Endothelial cell of umbilical vein (primary cell): ENCODE measurements at regions not wholly inside any gene's neighbourhood (a gene's known extent, or its start where the extent isn't known, plus 50 kb on each side); places are given as distances from the start of the nearest gene placed in this dataset.

Experiments used
- BruUV-seq: library from RNA; stranded (reverse); fragments of 400-500 nt; replicated peaks from 2 replicates; lab custom pipeline; 2021; lab: Mats Ljungman, UMichigan
- CTCF ChIA-PET: fragments of 300-600, 350-600 bp; sonication (Branson Sonifier 250); formaldehyde crosslinking; loops from one replicate; lab custom pipeline; 2021; ENCODE audit warnings: antibody characterized with exemption, inconsistent platforms; lab: Charles Lee
- POLR2A ChIA-PET: fragments of 300-600, 350-600 bp; sonication (Branson Sonifier 250); formaldehyde crosslinking; loops from one replicate; lab custom pipeline; 2021; ENCODE audit warnings: antibody characterized with exemption, inconsistent platforms; lab: Charles Lee
- DNase-seq: peaks from one replicate; pipeline ENCODE4 v3.0.0-alpha.2; 2011; ENCODE audit warnings: low read depth, low spot score
- FAIRE-seq: peaks from 2 replicates; lab custom pipeline; 2011; peaks lifted over from hg19 to GRCh38; lab: Jason Lieb, UNC
- H2AFZ ChIP-seq: 2 replicates; pipeline ENCODE4 v1.6.0; 2012; ENCODE audit warnings: low read depth, low read length, control low read depth, inconsistent platforms
- H3K27ac ChIP-seq: 2 replicates; pipeline ENCODE4 v1.5.1; 2011; ENCODE audit warnings: low read depth, mild to moderate bottlenecking, control low read depth, low read length, moderate library complexity; ENCODE audit not compliant: insufficient read depth
- H3K27me3 ChIP-seq, 2 experiments: 2 replicates each; pipeline versions ENCODE4 v1.6.0 to v1.6.1; 2011; ENCODE audit warnings: low read length in 2 of 2, mixed read lengths in 1 of 2; ENCODE audit not compliant: control insufficient read depth in 2 of 2, insufficient read depth in 2 of 2
- H3K36me3 ChIP-seq, 2 experiments: 2 replicates in 1 of 2; 3 replicates in 1 of 2; pipeline ENCODE4 v1.5.1; 2011; ENCODE audit warnings: low read length in 2 of 2, mild to moderate bottlenecking in 1 of 2, moderate library complexity in 1 of 2; ENCODE audit not compliant: control insufficient read depth in 2 of 2, insufficient read depth in 2 of 2; ENCODE audit errors: extremely low read depth in 1 of 2
- H3K4me1 ChIP-seq: 3 replicates; pipeline ENCODE4 v1.5.1; 2011; ENCODE audit warnings: mild to moderate bottlenecking, low read length; ENCODE audit not compliant: control insufficient read depth, insufficient read depth; ENCODE audit errors: extremely low read depth
- H3K4me2 ChIP-seq: 2 replicates; pipeline ENCODE4 v1.6.1; 2011; ENCODE audit warnings: low read length, control low read depth, mixed read lengths; ENCODE audit not compliant: insufficient read depth
- H3K4me3 ChIP-seq, 3 experiments: fragments of 200-600 bp in 1 of 3; sonication (generic), shearing (Covaris generic) in 1 of 3; replicated peaks in 1 of 3; 2 replicates each; pipeline ENCODE4 v1.5.1; 2011 to 2016; ENCODE audit warnings: control low read depth in 3 of 3, low read length in 3 of 3, mild to moderate bottlenecking in 2 of 3, inconsistent platforms in 1 of 3, low read depth in 1 of 3, moderate library complexity in 1 of 3; ENCODE audit not compliant: insufficient read depth in 1 of 3
- H3K79me2 ChIP-seq: 2 replicates; pipeline ENCODE4 v1.6.0; 2012; ENCODE audit warnings: low read length, inconsistent platforms; ENCODE audit not compliant: control insufficient read depth, insufficient read depth
- H3K9ac ChIP-seq: replicated peaks from 2 replicates; pipeline ENCODE3; 2011; ENCODE audit warnings: low read length, control low read depth; ENCODE audit not compliant: insufficient read depth; ENCODE audit errors: extremely low read depth
- H3K9me1 ChIP-seq: replicated peaks from 3 replicates; pipeline ENCODE4 v1.6.0; 2011; ENCODE audit warnings: mild to moderate bottlenecking, low read length; ENCODE audit not compliant: control insufficient read depth, insufficient read depth; ENCODE audit errors: extremely low read depth
- H3K9me3 ChIP-seq: replicated peaks from 2 replicates; pipeline ENCODE4 v1.5.1; 2012; ENCODE audit warnings: low read length, inconsistent platforms; ENCODE audit not compliant: control insufficient read depth, insufficient read depth
- H4K20me1 ChIP-seq: replicated peaks from 2 replicates; pipeline ENCODE3; 2011; ENCODE audit warnings: mild to moderate bottlenecking, low read length; ENCODE audit not compliant: control insufficient read depth, insufficient read depth; ENCODE audit errors: extremely low read depth
- CTCF ChIP-seq, 2 donors: IDR thresholded peaks; 1 replicate in 1 of 2; 2 replicates in 1 of 2; pipeline ENCODE4 v1.5.1; 2011; ENCODE audit warnings: low read length in 2 of 2, mild to moderate bottlenecking in 2 of 2, moderate library complexity in 2 of 2, control low read depth in 1 of 2, inconsistent platforms in 1 of 2, low read depth in 1 of 2; ENCODE audit not compliant: insufficient read depth in 1 of 2; ENCODE audit errors: extremely low read depth in 1 of 2
- EZH2 ChIP-seq: IDR thresholded peaks from 2 replicates; pipeline ENCODE4 v1.6.1; 2012; ENCODE audit warnings: borderline replicate concordance, low read depth, mild to moderate bottlenecking, moderate library complexity, low read length, inconsistent platforms; ENCODE audit not compliant: severe bottlenecking
- FOS ChIP-seq: IDR thresholded peaks from 2 replicates; pipeline ENCODE4 v1.6.1; 2011; ENCODE audit warnings: mild to moderate bottlenecking, low read length, moderate library complexity, borderline replicate concordance; ENCODE audit not compliant: insufficient read depth
- GATA2 ChIP-seq: IDR thresholded peaks from 2 replicates; pipeline ENCODE4 v1.7.0; 2011; ENCODE audit warnings: low read depth, mild to moderate bottlenecking, moderate library complexity, mixed read lengths, low read length; ENCODE audit not compliant: insufficient read length, insufficient read depth
- JUN ChIP-seq: IDR thresholded peaks from 2 replicates; pipeline ENCODE4 v1.6.1; 2011; ENCODE audit warnings: borderline replicate concordance, low read depth; ENCODE audit not compliant: insufficient read length, insufficient read depth
- MAX ChIP-seq: IDR thresholded peaks from 2 replicates; pipeline ENCODE4 v1.6.1; 2011; ENCODE audit not compliant: insufficient read depth, insufficient read length
- MYC ChIP-seq: IDR thresholded peaks from one replicate; pipeline ENCODE4 v1.6.1; 2011; ENCODE audit warnings: mild to moderate bottlenecking, low read depth, low read length
- POLR2A ChIP-seq: IDR thresholded peaks from 2 replicates; pipeline ENCODE4 v1.6.1; 2012; ENCODE audit warnings: low read depth, mild to moderate bottlenecking, control low read depth, low read length
- POLR2AphosphoS5 ChIP-seq: IDR thresholded peaks from 2 replicates; pipeline ENCODE4 v1.6.1; 2012; ENCODE audit warnings: low read depth, mild to moderate bottlenecking, control low read depth, low read length, moderate library complexity; ENCODE audit not compliant: insufficient read depth
- dilution Hi-C: fragments of 300-500 bp; cut with MboI; formaldehyde crosslinking; loops from one replicate; pipeline ENCODE4 v1.15.0; 2019; ENCODE audit warnings: low sequenced_read_pairs; ENCODE audit not compliant: extremely low pct_ligation_motif_present
- intact Hi-C: fragments of 100-400 bp; cut with micrococcal nuclease; formaldehyde crosslinking; loops from one replicate; pipeline ENCODE4 v1.10.0; 2022

- FAIRE-seq (no peak), DNase-seq (no peak)
- CTCF ChIA-PET: no interaction called here
- Histone ChIP-seq H2AFZ (no peak overlapping the region), H3K79me2 (no peaks in the 10 kb centered on the region), H3K9me3 (peaks cover 2% of the 10 kb centered on the region), H3K27ac (no peak overlapping the region), H3K9me1 (no peaks in the 10 kb centered on the region), H3K36me3 (no peaks in the 10 kb centered on the region), H3K4me1 (no peaks in the 10 kb centered on the region), H3K9ac (no peak overlapping the region), H4K20me1 (no peaks in the 10 kb centered on the region), H3K27me3 (no peaks in the 10 kb centered on the region), H3K4me2 (no peak overlapping the region), H3K4me3 (no peak overlapping the region)
- intact Hi-C loops (no loop called here), dilution Hi-C loops (no loop called here)
- POLR2A ChIA-PET: no interaction called here
- no TSS peak for BruUV-seq
- TF ChIP-seq POLR2A (no peak), EZH2 (no peak), JUN (no peak), MYC (no peak), MAX (no peak), FOS (no peak)
Measured at GRCh38 chr3:84140631-84141030, 818.2 kb upstream of the CADM2 start.

- Histone ChIP-seq H3K4me2 (no peak overlapping the region), H3K9ac (no peak overlapping the region), H3K79me2 (no peaks in the 10 kb centered on the region)
Measured at GRCh38 chr3:84141571-84141970, 817.2 kb upstream of the CADM2 start.

More at GRCh38 chr3:84141571-84141970, 817.2 kb upstream of the CADM2 start:
- BruUV-seq: no TSS peak
- intact Hi-C loops: no loop called here
- Histone ChIP-seq H3K4me3 (no peak overlapping the region), H3K9me3 (peaks cover 2% of the 10 kb centered on the region), H3K36me3 (no peaks in the 10 kb centered on the region), H3K4me1 (no peaks in the 10 kb centered on the region), H3K27me3 (no peaks in the 10 kb centered on the region), H2AFZ (no peak overlapping the region), H3K9me1 (no peaks in the 10 kb centered on the region), H3K27ac (no peak overlapping the region), H4K20me1 (no peaks in the 10 kb centered on the region)
- ChIA-PET CTCF (no interaction called here), POLR2A (no interaction called here)
- FAIRE-seq (no peak), DNase-seq (no peak)
- TF ChIP-seq POLR2A: no peak
- TF ChIP-seq GATA2: no peak
- no peak for TF ChIP-seq POLR2AphosphoS5
- no peak for TF ChIP-seq JUN
- TF ChIP-seq MAX: no peak
- TF ChIP-seq FOS: no peak
- TF ChIP-seq CTCF (IDR thresholded peaks at IDR 0.05; ENCODE audit: extremely low read depth in 1 of 2, insufficient read depth in 1 of 2, low read depth in 1 of 2, low read length in 2 of 2): no peak
- TF ChIP-seq MYC: no peak
- TF ChIP-seq EZH2: no peak
- dilution Hi-C loops: no loop called here
